Skeletal muscle tissue (tissue), 3 donors: ENCODE measurements at regions not wholly inside any gene's neighbourhood (a gene's known extent, or its start where the extent isn't known, plus 50 kb on each side); places are given as distances from the start of the nearest gene placed in this dataset.

Experiments
- H3K27ac ChIP-seq: one replicate; pipeline ENCODE4 v1.7.0; 2013; ENCODE audit warnings: mild to moderate bottlenecking, low read depth, low read length, inconsistent platforms
- H3K27me3 ChIP-seq, 3 donors: one replicate each; pipeline ENCODE4 v1.7.0; 2013; ENCODE audit warnings: low read length in 3 of 3; ENCODE audit not compliant: control insufficient read depth in 3 of 3, insufficient read depth in 3 of 3
- H3K36me3 ChIP-seq, 3 donors: one replicate each; pipeline ENCODE4 v1.7.0; 2013; ENCODE audit warnings: low read length in 3 of 3; ENCODE audit not compliant: control insufficient read depth in 3 of 3, insufficient read depth in 3 of 3
- H3K4me1 ChIP-seq, 3 donors: one replicate each; pipeline ENCODE4 v1.7.0; 2013; ENCODE audit warnings: low read length in 3 of 3, mild to moderate bottlenecking in 3 of 3; ENCODE audit not compliant: control insufficient read depth in 3 of 3, insufficient read depth in 3 of 3
- H3K4me3 ChIP-seq, 3 donors: one replicate each; pipeline ENCODE4 v1.7.0; 2013; ENCODE audit warnings: low read length in 3 of 3
- H3K9ac ChIP-seq, 3 donors: one replicate each; pipeline ENCODE4 v1.7.0; 2013; ENCODE audit warnings: low read length in 3 of 3, mild to moderate bottlenecking in 3 of 3, moderate library complexity in 2 of 3, low read depth in 1 of 3
- H3K9me3 ChIP-seq, 3 donors: one replicate each; pipeline ENCODE4 v1.7.0; 2013; ENCODE audit warnings: low read length in 3 of 3; ENCODE audit not compliant: control insufficient read depth in 3 of 3
- donor health status: Osteomylitis.

DNA sequence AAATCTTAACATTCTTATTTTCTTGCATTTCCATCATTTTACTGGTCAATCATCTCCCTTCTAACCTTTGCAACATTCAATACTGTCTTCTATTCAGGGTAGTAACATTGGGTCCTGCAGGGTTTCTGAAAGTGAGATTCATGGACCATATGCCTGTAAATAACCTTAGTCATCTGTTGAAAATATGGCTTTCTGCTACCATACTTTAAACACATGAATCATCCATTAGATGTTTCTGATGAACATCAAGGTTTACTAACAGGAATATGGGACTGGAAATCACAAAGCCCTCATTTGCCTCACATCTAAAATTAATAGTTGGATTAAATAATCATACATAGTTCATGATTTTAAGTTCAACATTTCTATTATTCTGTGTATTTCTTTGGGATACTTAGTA, 475.9 kb upstream of the MARCKS start:
- H3K36me3 ChIP-seq, result no peaks in the 10 kb centered on the region
- H3K27ac ChIP-seq, result no peak overlapping the region
- H3K9ac ChIP-seq, result no peak overlapping the region
- H3K4me3 ChIP-seq, result no peak overlapping the region
- no peaks in the 10 kb centered on the region for H3K4me1 ChIP-seq
- H3K27me3 ChIP-seq, result no peaks in the 10 kb centered on the region
- H3K9me3 ChIP-seq, result no peaks in the 10 kb centered on the region

DNA sequence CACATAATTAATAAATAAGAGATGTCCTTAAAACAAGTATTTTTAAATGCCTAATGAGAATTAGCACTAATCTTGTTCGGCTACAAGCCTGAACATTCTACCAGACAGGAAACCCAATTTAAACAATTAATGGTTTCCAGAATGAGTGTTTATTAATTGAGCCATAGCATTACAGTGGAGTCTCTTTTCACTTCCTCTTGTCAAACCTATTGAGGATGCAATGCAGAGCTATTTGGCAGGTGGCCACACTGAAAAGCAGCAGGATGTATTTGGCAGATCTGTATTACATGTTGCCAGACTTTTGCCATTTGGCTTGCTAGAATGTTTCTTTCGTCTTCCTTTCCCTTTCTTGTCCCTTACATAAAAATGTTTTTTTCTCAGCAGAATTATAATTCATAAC, 475.2 kb upstream of the MARCKS start:
- H3K27me3 ChIP-seq, result no peaks in the 10 kb centered on the region
- H3K27ac ChIP-seq, result no peak overlapping the region
- no peak overlapping the region for H3K4me3 ChIP-seq
- H3K9ac ChIP-seq, result no peak overlapping the region
- no peaks in the 10 kb centered on the region for H3K4me1 ChIP-seq
- H3K9me3 ChIP-seq, result no peaks in the 10 kb centered on the region
- no peaks in the 10 kb centered on the region for H3K36me3 ChIP-seq

GRCh38 chr6:113383701-113384100, 473.4 kb upstream of the MARCKS start:
- H3K27me3 ChIP-seq, result no peaks in the 10 kb centered on the region
- no peak overlapping the region for H3K27ac ChIP-seq
- H3K9ac ChIP-seq, result no peak overlapping the region
- no peaks in the 10 kb centered on the region for H3K4me1 ChIP-seq
- no peaks in the 10 kb centered on the region for H3K36me3 ChIP-seq
- H3K4me3 ChIP-seq, result no peak overlapping the region
- H3K9me3 ChIP-seq, result no peaks in the 10 kb centered on the region

DNA sequence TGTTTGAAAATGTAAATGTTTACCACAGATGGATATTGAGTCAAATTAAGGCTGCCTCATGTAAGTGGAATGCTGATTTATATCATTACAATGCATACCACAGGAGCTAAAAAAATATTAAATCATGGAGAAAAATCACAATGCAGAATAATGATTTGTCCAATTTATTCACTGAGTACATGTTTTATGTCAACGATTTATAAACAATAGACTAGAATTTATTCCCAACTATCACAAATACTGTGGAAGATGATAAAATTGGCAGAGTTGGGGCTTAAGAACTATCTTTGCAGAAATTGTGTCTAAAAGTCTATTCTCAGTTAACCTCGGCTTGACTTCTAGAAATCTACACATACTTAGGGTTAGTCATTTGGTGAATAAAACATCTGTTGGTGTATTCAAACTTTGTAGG, 472.1 kb upstream of the MARCKS start:
- no peaks in the 10 kb centered on the region for H3K36me3 ChIP-seq
- no peaks in the 10 kb centered on the region for H3K4me1 ChIP-seq
- no peak overlapping the region for H3K9ac ChIP-seq
- no peaks in the 10 kb centered on the region for H3K9me3 ChIP-seq
- H3K27me3 ChIP-seq, result no peaks in the 10 kb centered on the region
- no peak overlapping the region for H3K4me3 ChIP-seq
- no peak overlapping the region for H3K27ac ChIP-seq

DNA sequence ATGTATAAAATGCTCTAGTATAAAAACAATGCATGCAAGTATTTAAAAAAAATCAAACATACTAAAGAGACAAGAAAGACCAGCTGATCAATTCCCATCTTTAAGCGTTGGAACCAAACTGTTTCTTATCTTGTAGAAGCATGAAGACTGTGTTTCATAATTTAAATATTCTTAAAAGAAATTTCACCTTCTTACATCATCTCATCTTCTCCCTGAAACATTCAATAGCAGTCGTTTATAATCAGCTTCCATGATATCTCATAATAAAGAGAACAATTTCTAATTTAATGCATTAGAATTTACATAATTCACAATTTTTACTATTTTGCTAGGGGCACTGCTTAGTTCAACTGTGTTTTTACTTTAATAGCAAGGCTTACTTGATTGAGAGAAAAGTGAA, 468.1 kb upstream of the MARCKS start:
- H3K4me3 ChIP-seq, result no peak overlapping the region

GRCh38 chr6:113392551-113393055, 464.5 kb upstream of the MARCKS start:
- Histone ChIP-seq H3K4me1 (no peaks in the 10 kb centered on the region), H3K4me3 (no peak overlapping the region), H3K27me3 (no peaks in the 10 kb centered on the region), H3K9ac (no peak overlapping the region), H3K27ac (no peak overlapping the region), H3K36me3 (no peaks in the 10 kb centered on the region), H3K9me3 (no peaks in the 10 kb centered on the region)

More for the DNA sequence above, 468.1 kb upstream of the MARCKS start:
- Histone ChIP-seq H3K9ac (no peak overlapping the region), H3K36me3 (no peaks in the 10 kb centered on the region), H3K4me1 (no peaks in the 10 kb centered on the region), H3K9me3 (no peaks in the 10 kb centered on the region), H3K27me3 (no peaks in the 10 kb centered on the region), H3K27ac (no peak overlapping the region)

DNA sequence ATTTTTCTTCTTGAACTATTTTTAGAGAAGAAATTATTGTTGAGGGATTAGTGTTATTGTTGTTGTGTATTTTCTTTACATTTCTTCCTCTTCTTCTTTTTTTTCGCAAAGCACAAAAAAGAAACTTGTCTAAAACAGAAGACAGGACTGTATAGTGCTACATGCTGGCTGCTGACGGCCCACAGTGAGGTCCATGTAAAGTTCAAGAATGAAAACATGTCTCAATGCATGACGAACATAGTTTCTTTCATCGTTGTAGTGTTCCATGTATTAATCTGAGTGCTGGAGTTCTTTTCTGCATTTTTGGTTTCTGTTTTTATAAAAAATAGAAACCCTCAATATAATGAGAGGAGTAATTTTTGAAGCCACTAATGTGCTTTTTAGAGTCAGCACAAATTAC, 462.9 kb upstream of the MARCKS start:
- Histone ChIP-seq H3K4me3 (no peak overlapping the region), H3K9ac (no peak overlapping the region), H3K4me1 (no peaks in the 10 kb centered on the region), H3K27ac (no peak overlapping the region), H3K27me3 (no peaks in the 10 kb centered on the region), H3K9me3 (no peaks in the 10 kb centered on the region), H3K36me3 (no peaks in the 10 kb centered on the region)

DNA sequence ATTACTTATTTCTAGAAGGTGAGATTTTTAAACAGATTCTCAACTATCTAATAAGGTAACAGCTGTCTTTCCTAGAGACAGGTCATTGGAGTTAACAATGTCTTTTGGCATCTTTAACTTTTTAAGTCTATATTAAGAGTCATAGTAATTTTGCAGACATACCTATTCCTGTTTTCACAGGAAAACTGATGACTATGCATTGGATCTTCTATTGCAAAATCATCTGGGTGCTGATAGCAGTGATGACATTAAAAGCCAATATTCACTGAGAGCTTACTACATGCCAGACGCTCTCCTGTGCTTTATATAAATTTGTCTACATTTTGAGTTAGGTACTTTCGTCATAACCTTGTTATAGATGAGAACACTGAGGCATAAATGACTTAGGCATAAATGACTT, 462.4 kb upstream of the MARCKS start:
- H3K36me3 ChIP-seq, result no peaks in the 10 kb centered on the region
- no peak overlapping the region for H3K27ac ChIP-seq
- H3K27me3 ChIP-seq, result no peaks in the 10 kb centered on the region
- no peaks in the 10 kb centered on the region for H3K4me1 ChIP-seq
- no peak overlapping the region for H3K9ac ChIP-seq
- H3K9me3 ChIP-seq, result no peaks in the 10 kb centered on the region
- H3K4me3 ChIP-seq, result no peak overlapping the region

DNA sequence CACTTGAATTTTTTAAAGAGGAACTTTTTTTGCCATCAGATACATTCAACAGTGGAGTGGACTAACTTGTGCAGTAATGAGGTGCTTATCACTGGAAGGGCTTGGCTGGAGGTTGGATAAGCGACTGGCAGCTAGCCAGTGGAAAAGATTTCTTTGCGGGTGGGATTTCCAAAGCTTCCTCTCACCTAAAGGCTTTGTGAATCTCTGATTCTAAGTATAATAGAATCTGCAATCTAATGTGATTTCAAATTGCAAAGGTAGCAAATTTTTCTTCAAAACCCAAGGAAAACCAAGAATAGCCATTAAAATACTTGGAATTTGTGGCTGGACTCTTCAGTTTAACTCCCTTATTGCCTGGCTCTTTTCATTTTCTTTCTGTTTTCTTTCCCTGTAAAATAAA, 460.4 kb upstream of the MARCKS start:
- Histone ChIP-seq H3K9ac (no peak overlapping the region), H3K27me3 (no peaks in the 10 kb centered on the region), H3K36me3 (no peaks in the 10 kb centered on the region), H3K4me1 (no peaks in the 10 kb centered on the region), H3K9me3 (no peaks in the 10 kb centered on the region), H3K27ac (no peak overlapping the region), H3K4me3 (no peak overlapping the region)

- H3K9me3 ChIP-seq, result no peaks in the 10 kb centered on the region
- no peaks in the 10 kb centered on the region for H3K4me1 ChIP-seq
- no peak overlapping the region for H3K27ac ChIP-seq
- no peak overlapping the region for H3K4me3 ChIP-seq
- no peak overlapping the region for H3K9ac ChIP-seq
- no peaks in the 10 kb centered on the region for H3K27me3 ChIP-seq
- no peaks in the 10 kb centered on the region for H3K36me3 ChIP-seq
Observed at GRCh38 chr6:113397236-113397635, 459.9 kb upstream of the MARCKS start.

DNA sequence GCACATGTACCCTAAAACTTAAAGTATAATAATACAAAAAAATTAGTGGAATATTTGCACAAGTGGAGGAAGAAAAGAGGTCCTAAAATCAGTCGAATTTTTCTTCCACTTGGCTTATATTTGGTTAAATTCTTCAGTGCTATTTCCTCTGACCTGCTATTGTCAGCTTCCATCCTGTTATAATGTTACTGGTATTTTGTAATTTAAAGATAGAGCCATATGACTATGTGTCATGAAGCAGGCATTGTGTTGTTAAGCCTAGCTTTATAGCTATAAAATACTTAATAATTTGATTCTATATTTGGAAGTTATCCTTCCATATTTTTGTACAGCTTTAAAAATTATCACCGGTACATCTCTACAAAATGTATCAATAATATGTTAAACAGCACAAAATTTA, 455.9 kb upstream of the MARCKS start:
- no peak overlapping the region for H3K27ac ChIP-seq
- no peak overlapping the region for H3K4me3 ChIP-seq
- no peaks in the 10 kb centered on the region for H3K36me3 ChIP-seq
- H3K4me1 ChIP-seq, result no peaks in the 10 kb centered on the region
- H3K27me3 ChIP-seq, result no peaks in the 10 kb centered on the region
- no peak overlapping the region for H3K9ac ChIP-seq
- H3K9me3 ChIP-seq, result no peaks in the 10 kb centered on the region
